HG02571 (cell line): ENCODE measurements at regions not wholly inside any gene's neighbourhood (a gene's known extent, or its start where the extent isn't known, plus 50 kb on each side); places are given as distances from the start of the nearest gene placed in this dataset.
"Not testable (repeated sequence)": the region's sequence is repeated elsewhere in the genome, so short reads cannot be mapped to it uniquely, and the experiment has no call there.

Experiments
- ATAC-seq: cut with Tn5 transposase; IDR thresholded peaks from one replicate; pipeline ENCODE4 v1.9.1; 2021; ENCODE audit warnings: mild to moderate bottlenecking, moderate library complexity; ENCODE audit not compliant: unreplicated experiment

- no peak for ATAC-seq
These were observed 182.8 kb upstream of the SLC27A6 start for GRCh38 chr5:128782446-128782845.

- ATAC-seq, result no peak
These were observed 180.6 kb upstream of the SLC27A6 start for GRCh38 chr5:128784726-128785125.

- no peak for ATAC-seq
These were observed 174.0 kb upstream of the SLC27A6 start for GRCh38 chr5:128791312-128791711.

GRCh38 chr5:128796506-128796905 is 168.8 kb upstream of the SLC27A6 start:
- no peak for ATAC-seq

- ATAC-seq, result no peak
These were observed 166.4 kb upstream of the SLC27A6 start for GRCh38 chr5:128798871-128799270.

- no peak for ATAC-seq
These were observed 165.3 kb upstream of the SLC27A6 start for GRCh38 chr5:128799945-128800344.

- no peak for ATAC-seq
These were observed 164.9 kb upstream of the SLC27A6 start for GRCh38 chr5:128800377-128800776.

- no peak for ATAC-seq
These were observed 151.8 kb upstream of the SLC27A6 start for GRCh38 chr5:128813317-128814070.

- no peak for ATAC-seq
These were observed 150.1 kb upstream of the SLC27A6 start for GRCh38 chr5:128815201-128815600.

GRCh38 chr5:128825826-128826225 is 139.5 kb upstream of the SLC27A6 start:
- no peak for ATAC-seq

- no peak for ATAC-seq
These were observed 139.0 kb upstream of the SLC27A6 start for GRCh38 chr5:128826275-128826674.

- no peak for ATAC-seq
These were observed 128.7 kb upstream of the SLC27A6 start for GRCh38 chr5:128836571-128836970.

- ATAC-seq, result no peak
These were observed 126.7 kb upstream of the SLC27A6 start for GRCh38 chr5:128838623-128839022.

GRCh38 chr5:128842241-128842640 is 123.0 kb upstream of the SLC27A6 start:
- ATAC-seq, result no peak

GRCh38 chr5:128844354-128844923 is 120.8 kb upstream of the SLC27A6 start:
- no peak for ATAC-seq

GRCh38 chr5:128850049-128850448 is 115.2 kb upstream of the SLC27A6 start:
- ATAC-seq, result no peak

- no peak for ATAC-seq
These were observed 110.4 kb upstream of the SLC27A6 start for GRCh38 chr5:128854931-128855330.

GRCh38 chr5:128857076-128857677 is 108.1 kb upstream of the SLC27A6 start:
- no peak for ATAC-seq

GRCh38 chr5:128858995-128859394 is 106.3 kb upstream of the SLC27A6 start:
- ATAC-seq, result no peak

- ATAC-seq, result not testable (repeated sequence)
These were observed 104.1 kb upstream of the SLC27A6 start for GRCh38 chr5:128861155-128861554.

- ATAC-seq, result no peak
These were observed 95.3 kb upstream of the SLC27A6 start for GRCh38 chr5:128869970-128870369.

- no peak for ATAC-seq
These were observed 94.9 kb upstream of the SLC27A6 start for GRCh38 chr5:128870373-128870772.
